RKO (cell line): ENCODE measurements at regions not wholly inside any gene's neighbourhood (a gene's known extent, or its start where the extent isn't known, plus 50 kb on each side); places are given as distances from the start of the nearest gene placed in this dataset.
"Not testable (repeated sequence)": the region's sequence is repeated elsewhere in the genome, so short reads cannot be mapped to it uniquely, and the experiment has no call there.

Experiments
- DNase-seq: peaks from one replicate; pipeline ENCODE4 v3.0.0-alpha.2; 2016; ENCODE audit warnings: low spot score

- no peak for DNase-seq
These were observed 801.5 kb upstream of the SPRY2 start for GRCh38 chr13:81142306-81142999.

GRCh38 chr13:81140675-81141074 lies 799.7 kb upstream of the SPRY2 start:
- DNase-seq, result no peak

- no peak for DNase-seq
These were observed 799.1 kb upstream of the SPRY2 start for GRCh38 chr13:81139987-81140386.

GRCh38 chr13:81138353-81138980 lies 797.5 kb upstream of the SPRY2 start:
- DNase-seq, result no peak

GRCh38 chr13:81133066-81133465 lies 792.1 kb upstream of the SPRY2 start:
- DNase-seq, result peak; percentile 24

GRCh38 chr13:81117416-81117815 lies 776.5 kb upstream of the SPRY2 start:
- no peak for DNase-seq

GRCh38 chr13:81116461-81117282 lies 775.7 kb upstream of the SPRY2 start:
- no peak for DNase-seq

GRCh38 chr13:81109026-81109425 lies 768.1 kb upstream of the SPRY2 start:
- no peak for DNase-seq

GRCh38 chr13:81106348-81106747 lies 765.4 kb upstream of the SPRY2 start:
- no peak for DNase-seq

GRCh38 chr13:81104035-81104715 lies 763.2 kb upstream of the SPRY2 start:
- DNase-seq, result no peak

GRCh38 chr13:81102066-81102465 lies 761.1 kb upstream of the SPRY2 start:
- not testable (repeated sequence) for DNase-seq

- no peak for DNase-seq
These were observed 748.6 kb upstream of the SPRY2 start for GRCh38 chr13:81089371-81090157.

GRCh38 chr13:81080911-81081454 lies 740.1 kb upstream of the SPRY2 start:
- DNase-seq, result no peak

- no peak for DNase-seq
These were observed 737.1 kb upstream of the SPRY2 start for GRCh38 chr13:81078048-81078447.

GRCh38 chr13:81069822-81070221 lies 728.9 kb upstream of the SPRY2 start:
- DNase-seq, result not testable (repeated sequence)

GRCh38 chr13:81058916-81059290 lies 718.0 kb upstream of the SPRY2 start:
- DNase-seq, result peak; percentile 78

GRCh38 chr13:81058211-81058915 lies 717.4 kb upstream of the SPRY2 start:
- no peak for DNase-seq

GRCh38 chr13:81051873-81052272 lies 710.9 kb upstream of the SPRY2 start:
- DNase-seq, result peak; percentile 45

GRCh38 chr13:81048026-81048461 lies 707.1 kb upstream of the SPRY2 start:
- DNase-seq, result no peak

GRCh38 chr13:81041761-81042160 lies 700.8 kb upstream of the SPRY2 start:
- no peak for DNase-seq

- no peak for DNase-seq
These were observed 691.1 kb upstream of the SPRY2 start for GRCh38 chr13:81031996-81032395.
